HG03280 (cell line): ENCODE measurements at regions not wholly inside any gene's neighbourhood (a gene's known extent, or its start where the extent isn't known, plus 50 kb on each side); places are given as distances from the start of the nearest gene placed in this dataset.
A peak's percentile ranks its signal among the peaks of the same experiment; 100 is the strongest.

Source experiments
- ATAC-seq: cut with Tn5 transposase; IDR thresholded peaks from one replicate; pipeline ENCODE4 v1.9.1; 2021; ENCODE audit warnings: mild to moderate bottlenecking, moderate library complexity; ENCODE audit not compliant: unreplicated experiment

DNA sequence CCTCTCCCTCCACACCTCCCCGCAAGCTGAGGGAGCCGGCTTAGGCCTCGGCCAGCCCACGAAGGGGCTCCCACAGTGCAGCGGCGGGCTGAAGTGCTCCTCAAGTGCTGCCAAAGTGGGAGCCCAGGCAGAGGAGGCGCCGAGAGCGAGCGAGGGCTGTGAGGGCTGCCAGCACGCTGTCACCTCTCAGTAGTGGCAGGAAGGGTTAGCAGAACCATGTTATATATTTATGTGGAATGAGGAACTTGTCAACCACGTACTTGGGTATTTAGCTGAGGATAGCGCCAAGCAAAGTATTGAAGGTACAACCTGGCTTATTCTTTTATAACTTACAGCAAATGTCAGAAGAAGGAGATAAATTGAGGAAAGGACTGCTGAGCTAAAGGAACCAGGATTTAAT lies 144.1 kb upstream of the MGAT5 start:
- ATAC-seq: no peak

DNA sequence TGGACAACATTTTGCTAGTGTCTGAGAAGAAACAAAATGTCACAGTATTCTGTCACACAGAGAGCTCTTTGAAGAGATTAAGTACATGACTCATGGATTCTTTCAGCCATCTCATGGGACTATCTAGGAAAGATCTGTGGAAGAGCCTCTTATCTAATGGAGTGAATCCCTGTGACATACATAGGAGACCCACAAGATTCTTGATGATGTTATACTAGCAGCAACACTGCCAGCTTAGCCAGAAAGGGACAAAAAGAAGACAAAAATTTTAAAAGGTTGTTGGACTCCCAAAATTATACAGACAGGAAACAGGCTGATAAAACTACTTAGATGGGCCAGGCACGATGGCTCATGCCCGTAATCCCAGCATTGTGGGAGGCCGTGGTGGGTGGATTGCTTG lies 143.3 kb upstream of the MGAT5 start:
- no peak for ATAC-seq

DNA sequence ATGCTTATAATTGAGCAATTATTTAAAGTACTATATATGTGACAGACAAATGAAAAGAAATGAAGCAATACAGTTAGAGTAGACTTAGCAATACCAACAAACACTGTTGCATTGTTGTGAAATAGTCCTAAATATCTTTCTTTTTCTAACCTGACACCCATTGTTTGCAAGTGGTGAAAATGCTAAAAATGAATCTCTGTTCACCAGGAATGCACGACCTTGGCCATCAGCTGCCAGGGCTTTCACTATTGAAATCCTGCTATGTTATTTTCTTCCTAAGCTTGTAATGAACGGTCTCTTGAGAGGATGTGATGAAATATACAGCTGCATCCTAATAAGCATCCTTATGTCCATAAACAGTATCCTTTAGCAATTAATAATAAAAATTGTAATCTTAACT lies 136.2 kb upstream of the MGAT5 start:
- ATAC-seq: no peak

DNA sequence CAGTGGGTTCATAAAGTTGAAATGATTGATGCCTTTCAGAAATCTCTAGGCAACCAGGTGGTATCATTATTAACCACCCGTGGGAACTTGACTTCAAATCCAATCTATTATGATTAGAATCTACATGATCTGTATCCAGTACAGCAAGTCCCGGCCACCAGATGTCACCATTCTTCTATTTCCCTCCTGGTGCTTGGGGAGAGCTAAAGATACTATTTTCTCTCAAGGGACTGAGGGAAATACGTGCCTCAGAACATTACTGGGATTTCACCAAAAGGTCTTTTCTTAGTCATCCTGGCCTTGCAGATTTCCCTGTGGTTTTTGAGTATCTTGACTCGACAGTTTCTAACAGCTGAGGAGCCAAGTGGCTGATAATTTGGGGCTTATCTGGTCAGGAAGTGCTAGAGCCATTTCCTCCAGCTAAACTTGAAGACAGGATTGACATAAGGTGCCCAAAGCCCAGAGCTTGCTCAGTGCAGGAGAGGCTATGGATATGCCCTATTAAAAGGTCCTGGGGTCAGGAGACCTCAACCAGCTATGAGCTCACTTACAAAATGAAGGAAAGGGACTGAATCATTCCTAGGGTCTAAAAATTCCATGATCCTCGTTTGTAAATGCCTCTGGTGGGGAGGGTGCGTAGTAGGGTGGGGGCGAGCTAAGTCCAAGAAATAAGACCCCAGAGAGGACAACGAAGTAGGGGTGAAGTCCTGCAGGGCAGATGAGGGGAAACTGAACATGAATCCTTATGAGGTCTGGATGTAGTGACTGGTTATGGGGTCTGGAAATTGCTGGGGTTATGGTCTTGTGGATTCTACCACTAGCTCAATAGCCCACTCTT lies 135.4 kb upstream of the MGAT5 start:
- ATAC-seq: peak; percentile 36

DNA sequence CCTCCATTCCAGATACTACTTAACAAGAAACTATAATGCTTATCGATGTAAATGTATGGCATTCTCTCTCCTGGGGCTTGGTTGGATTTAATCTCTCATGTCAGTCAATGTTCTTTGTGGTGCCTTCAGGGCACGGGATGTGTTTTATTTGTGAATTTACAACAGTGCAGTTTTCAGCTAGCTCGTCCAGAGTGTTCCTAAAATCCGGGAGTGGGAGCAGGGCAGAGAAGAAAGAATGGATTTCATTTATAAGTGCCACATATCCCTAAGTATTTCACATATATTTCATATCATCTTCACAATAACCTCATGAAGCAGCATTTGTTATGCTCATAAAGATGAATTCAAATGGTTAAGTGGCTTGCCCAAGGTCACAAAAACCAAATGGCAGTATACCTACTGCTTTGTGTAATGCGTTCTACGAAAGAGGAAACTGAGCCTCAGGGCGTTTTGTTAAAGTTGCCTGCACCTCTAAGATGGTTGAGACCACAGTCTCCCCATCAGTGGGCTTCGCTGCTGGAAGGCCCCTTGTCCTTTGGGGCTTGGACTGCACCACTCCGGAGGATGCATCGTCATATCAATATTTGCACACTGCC lies 134.7 kb upstream of the MGAT5 start:
- peak; percentile 20 for ATAC-seq

DNA sequence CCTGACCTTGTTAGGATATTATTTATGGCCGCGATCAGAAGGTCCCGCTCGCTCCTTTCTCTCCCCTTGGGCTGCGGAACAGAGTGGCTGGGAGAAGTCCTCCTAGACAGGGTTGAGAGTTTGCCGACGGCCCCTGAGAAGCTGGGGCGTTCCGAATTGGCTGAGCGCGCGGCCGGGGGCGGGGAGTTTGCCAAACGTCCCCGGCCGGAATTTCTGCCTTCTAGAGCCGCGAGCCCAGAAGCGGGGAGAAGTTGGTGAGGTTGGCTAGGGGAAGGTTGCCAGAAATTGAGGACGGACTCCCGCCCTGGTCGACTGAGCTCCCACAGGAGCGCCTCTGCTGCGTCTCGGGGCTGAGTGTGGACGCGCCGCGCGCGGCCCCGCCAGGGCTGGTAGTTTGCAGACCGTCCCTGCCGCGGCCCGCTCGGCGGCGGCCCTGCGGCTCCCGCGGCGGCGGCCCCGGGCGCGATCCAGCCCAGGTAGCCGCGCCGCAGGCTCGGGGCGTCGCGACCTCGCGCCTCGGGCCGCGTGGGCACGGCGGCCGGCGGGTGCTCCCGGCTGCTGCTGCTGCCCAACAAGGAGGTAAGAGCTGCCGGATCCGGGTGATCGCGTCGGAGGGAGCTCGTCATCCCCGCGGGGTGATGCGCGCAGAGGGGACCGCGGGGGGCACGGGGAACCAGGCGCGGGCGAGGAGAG lies 134.0 kb upstream of the MGAT5 start:
- peak; percentile 64 for ATAC-seq

DNA sequence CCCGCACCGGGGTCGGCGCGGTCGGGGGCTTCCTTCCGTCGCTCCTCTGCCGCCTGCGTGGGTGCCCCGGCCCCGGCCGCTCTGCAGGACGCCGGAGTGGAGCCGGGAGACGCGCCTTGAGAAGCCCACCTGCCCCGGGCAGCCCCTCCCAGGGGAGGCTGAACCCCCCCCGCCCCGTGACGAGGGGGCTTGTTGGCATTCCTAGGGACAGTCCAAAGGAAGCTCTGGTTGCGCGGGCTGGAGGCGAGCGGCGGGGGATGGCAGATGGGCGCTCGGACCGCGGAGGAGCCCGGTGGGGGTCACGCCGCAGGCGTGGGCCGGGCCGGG lies 133.5 kb upstream of the MGAT5 start:
- ATAC-seq: no peak

DNA sequence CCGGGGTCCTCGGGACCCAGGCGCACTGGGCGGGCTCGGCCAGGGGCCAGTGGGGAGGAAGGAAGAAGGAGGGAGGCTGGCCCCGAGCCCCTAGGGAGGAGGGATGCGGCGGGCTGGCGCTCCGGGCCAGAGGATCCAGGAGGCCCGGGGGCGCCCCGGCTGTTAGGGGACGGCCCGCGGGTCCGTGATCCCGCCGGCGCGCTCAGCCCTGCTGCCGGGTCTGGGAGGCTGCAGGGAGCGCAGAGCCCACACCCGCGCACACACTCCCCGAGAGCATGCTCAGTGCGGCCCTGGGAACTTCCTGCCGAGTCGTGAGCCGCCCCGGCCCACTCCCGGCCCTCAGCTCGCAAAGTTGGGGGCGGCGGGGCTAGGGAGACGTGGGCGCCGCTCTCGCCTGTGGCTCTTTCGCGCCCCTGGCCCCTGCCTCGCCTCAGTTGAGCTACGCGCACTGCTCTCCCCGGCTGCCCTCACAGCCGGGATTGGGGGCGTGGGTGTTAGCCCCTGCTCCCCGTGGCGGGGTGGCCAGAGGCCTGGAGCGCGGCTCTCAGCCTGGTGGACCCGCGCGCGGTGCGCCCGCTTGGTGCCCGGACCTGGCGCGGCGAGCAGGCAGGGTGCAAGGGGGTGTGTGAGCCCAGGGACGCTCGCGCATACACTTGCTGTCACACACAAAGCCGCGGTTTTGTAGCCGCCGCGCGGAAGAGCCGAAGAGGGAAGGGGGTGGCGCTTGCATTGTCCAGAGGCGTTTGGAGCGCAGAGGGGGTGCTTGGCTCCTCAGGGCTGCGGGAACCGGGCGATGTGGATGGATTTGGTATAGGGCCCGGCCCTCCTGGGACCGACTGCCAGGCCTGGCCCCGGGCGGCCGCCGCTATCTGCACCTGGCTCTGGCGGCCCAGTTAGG lies 132.9 kb upstream of the MGAT5 start:
- ATAC-seq: peak; percentile 43

DNA sequence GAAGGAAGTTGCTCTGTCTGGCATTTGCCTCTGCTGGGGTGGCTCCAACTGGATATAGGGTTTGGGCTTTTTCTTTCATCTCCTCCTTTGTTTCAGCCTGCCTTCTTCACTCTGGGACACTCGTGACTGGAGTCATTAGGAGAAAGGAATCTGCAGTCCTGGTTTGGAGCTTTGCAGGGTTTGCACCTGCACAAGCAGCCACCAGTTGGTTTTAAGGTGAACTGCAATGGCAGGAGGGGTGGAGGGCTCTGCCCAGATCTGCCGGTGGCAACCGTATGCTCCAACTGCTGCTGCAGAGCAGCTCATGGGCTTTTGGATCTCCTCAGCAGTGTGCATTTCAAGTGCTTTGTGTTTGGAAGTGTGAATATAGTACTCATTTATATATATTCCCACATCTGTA lies 131.3 kb upstream of the MGAT5 start:
- no peak for ATAC-seq

DNA sequence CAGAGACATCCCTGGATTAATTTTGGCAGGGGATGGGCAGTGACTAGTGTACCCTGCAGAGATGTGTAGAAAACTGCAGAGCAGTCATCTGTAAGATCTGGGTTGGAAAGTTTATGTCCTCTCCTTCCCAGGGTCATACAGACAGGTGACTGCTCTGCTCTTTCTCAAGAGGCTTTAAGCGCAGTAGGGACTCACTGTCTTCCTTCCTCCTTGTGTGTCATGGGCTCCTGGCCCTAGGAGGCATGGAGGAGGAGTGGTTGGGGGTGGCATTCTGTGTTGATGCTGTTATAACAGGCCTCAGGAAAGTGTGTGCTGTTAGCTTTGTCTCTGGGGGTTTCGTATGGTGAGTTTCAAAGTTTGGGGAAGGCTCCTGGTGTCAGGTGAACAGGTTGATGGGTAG lies 130.5 kb upstream of the MGAT5 start:
- no peak for ATAC-seq

DNA sequence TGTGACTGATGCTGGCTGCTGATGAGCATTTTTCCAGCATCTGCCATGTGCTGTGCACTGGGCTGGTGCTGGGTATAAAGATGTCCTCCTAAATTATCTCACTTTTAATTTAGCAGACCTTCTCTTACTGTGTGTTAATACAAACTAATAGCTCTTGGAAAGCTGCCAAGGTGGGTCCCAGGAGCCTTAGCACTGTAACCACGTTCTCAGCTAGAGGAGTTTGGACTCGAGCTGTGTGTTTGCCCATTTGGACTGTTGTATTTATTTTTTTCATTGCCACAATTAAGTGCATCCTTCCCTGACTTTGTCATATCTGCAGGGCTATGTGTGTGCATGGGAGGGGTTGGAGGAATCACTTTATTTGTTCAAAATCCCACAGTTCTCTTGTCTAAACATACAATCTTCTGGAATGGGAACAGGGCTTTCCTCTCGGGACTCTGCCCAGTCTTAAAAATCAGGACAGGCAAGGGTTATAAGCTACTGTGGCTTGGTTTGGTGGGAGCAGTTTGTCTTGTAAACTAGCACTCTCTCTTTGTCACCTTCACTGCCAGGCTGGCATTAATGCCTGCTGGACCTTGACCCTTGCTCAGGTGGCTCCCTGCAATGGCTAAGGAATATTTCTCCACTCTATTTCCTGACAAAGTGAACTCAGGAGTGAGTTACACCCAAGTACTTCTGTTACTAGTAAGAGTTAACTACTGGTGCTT lies 129.7 kb upstream of the MGAT5 start:
- ATAC-seq: no peak

DNA sequence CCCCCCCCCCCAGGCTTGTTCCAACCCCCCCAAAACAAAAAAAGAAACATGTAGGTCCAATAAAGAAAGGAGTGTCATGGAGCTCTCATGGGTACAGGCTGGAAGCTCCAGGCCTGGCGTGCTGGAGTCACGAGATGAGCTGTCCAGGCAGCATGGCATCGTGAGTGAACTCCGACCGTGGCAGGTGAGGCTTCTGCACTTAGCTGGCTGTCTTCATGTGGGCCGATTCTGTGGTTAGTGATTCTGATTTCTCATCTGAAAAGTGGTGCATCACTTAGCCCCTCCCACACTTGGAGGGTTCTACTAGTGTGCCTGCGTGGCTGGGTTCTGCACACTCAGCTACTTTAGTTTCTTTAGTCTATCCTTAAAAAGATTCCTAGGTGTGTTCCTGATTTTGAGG lies 126.4 kb upstream of the MGAT5 start:
- ATAC-seq: no peak

DNA sequence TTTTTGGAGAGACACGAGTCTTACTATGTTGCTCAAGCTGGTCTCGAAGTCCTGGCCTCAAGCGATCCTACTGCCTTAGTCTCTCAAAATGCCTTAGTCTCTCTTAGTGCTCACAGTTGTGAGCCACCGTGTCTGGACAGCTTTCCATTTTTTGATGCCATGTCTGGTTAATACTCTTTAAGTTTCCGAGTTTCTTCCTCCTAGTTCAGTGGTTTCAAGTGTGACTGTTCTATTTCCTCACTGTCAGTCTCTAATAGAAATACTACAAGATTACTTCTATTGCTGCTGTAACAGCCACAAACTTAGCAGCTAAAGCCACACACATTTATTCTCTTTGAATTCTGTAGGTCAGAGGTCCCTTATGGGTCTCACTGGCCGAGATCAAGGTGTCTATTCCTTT lies 125.1 kb upstream of the MGAT5 start:
- no peak for ATAC-seq

DNA sequence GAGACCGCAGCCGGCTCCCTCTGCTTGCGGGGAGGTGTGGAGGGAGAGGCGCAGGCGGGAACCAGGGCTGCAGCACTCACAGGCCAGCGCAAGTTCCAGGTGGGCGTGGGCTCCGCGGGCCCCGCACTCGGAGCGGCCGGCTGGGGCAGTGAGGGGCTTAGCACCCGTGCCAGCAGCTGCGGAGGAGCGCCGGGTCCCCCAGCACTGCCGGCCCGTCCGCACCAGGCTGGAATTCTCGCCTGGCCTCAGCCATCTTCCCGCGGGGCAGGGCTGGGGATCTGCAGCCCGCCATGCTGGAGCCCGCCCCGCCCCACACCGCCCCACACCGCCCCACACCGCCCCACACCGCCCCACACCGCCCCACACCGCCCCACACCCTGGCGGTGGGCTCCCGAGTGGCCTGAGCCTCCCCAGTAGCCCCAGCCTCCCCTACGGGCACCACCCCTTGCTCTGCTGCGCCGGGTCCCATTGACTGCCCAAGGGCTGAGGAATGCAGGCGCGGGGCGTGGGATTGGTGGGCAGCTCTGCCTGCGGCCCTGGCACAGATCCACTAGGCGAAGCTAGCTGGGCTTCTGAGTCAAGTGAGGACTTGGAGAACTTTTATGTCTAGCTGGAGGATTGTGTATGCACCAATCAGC lies 123.9 kb upstream of the MGAT5 start:
- ATAC-seq: no peak

DNA sequence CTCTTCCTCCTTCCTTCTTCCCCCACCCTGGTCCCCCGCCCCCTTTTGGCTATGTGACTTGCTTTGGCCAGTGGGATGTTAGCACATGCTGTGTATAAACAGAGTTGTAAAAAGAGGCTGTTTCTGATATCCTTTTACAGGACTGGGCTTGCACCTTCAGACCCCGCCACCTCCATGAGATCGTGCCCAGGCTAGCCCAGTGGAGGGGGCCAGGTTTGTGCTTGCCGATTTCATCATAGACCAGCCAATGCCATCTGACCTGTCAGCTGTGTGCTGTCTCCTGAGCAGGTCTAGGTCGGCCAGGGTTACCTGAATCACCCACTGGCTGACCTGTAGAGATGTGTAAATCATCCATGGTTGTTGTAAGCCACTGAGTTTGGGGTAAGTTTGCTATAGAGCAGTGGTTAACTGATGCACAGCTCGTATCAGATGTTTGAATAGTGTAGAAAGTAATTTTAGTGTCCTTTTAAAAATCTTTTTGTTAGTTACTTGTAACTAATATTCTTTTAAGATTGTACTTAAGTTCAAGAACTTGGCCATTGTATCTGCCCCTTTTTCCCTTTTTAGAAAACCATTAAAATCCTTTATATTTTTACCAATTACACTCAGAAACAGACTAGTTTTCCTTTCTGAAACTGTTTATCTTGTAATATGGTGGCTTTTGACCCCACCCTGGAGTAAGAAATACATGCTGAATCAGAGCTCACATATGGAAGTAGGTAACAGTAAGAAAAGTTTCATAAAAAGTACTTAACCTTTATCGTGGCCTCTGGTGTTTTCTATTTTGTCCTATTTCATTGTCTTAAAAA lies 122.0 kb upstream of the MGAT5 start:
- no peak for ATAC-seq

DNA sequence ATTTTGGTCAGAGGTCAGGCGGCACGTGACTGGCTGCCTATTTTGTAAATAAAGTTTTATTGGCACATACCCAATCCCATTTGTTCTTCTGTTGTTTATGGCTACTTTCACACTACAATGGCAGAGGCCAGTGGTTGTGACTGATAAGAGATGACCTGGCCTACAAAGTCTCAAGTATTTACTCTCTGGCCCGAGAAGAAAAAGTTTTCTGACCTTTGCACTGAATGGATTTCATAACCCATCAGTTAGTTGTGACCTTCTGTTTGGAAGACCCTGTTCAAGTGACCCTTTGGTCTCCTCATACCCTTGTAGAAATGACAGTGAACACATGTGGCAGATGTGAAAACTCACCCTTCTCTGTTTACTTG lies 121.4 kb upstream of the MGAT5 start:
- no peak for ATAC-seq

DNA sequence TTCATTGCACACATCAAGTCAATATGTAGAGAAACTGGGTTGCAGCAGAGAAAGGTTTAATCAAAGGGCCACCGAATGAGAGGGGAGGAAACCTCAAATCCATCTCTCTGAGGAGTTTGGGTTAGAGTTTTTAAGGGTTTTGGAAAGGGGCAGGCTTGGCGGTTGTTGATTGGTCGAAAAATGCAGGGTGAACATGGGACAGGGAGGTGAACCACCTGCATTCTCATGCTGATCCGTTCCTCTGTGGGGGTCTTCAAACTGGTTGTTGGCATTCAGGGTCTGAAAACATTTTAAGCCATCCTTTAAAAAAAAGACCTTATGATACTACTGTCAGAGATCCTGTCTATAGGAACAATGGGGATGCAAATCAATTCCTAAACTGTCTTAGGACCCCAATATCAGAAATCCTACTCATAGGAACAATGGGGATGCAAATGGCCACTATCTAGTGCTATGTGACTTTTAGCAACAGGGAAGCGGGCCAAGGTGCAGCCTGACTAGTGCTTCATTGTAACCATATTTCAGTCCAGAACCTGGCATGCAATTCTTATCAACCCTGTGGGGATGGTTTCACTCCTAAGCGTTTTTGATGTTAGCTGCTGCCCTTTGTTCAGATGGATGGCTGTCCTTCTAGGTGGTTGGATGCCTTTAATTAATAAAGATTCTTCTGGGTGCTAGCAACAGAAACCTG lies 120.1 kb upstream of the MGAT5 start:
- ATAC-seq: no peak

DNA sequence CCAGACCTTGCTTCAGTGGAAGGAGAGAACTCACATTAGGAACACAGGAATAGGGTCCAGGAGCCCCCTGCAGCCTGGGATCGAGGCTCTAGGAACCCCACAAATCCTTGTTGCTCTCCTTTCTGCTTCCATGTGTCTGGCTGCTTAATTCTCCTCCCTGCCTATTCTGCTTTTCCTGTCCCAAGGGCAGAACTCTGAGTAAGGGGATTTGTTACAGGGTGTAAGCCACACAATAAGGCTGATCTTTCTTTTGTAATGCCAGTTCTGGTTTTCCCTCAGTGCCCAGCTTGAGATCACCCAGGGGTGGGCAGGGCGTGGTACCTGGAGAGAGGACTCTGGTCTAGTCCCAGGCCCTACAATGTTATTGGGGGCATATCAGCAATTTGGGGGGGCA lies 119.6 kb upstream of the MGAT5 start:
- ATAC-seq: no peak

DNA sequence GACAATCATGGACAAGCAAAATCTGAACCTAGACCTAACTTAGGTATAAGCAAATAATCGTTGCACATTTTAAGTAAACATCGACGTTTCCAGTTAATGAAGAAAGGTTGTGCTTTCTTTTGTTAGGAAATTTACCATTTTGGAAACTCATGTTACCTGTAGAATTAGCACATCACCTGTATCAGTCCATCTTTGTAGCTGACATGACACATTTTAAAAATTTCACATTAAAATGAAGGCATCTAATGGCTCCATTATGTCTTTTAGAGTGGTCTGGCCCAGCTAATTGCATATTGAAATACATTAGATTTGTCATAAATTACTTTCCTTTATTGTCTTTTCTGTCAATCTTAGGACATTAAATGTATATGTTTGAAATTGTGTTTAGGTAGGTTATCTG lies 119.0 kb upstream of the MGAT5 start:
- ATAC-seq: no peak
